ENCODE measurements at regions not wholly inside any gene's neighbourhood (a gene's known extent, or its start where the extent isn't known, plus 50 kb on each side); places are given as distances from the start of the nearest gene placed in this dataset.

GRCh38 chr13:103812558-103812957 lies 746.3 kb upstream of the SLC10A2 start:
- Mint-ChIP-seq H3K27me3 (ENCODE audit: low read depth) (no peaks in the 10 kb centered on the region), H3K4me3 (no peak overlapping the region), H3K27ac (no peak overlapping the region), H3K4me1 (no peaks in the 10 kb centered on the region), H3K36me3 (ENCODE audit: low read depth) (no peaks in the 10 kb centered on the region), H3K9me3 (no peaks in the 10 kb centered on the region)
- no peak for TF ChIP-seq CTCF (IDR thresholded peaks at IDR 0.05; ENCODE audit: unreplicated experiment in 3 of 3)

- H3K27ac Mint-ChIP-seq = no peak overlapping the region
- H3K27me3 Mint-ChIP-seq (ENCODE audit: low read depth) = no peaks in the 10 kb centered on the region
- no peaks in the 10 kb centered on the region for H3K4me1 Mint-ChIP-seq
- TF ChIP-seq CTCF (IDR thresholded peaks at IDR 0.05; ENCODE audit: unreplicated experiment in 3 of 3) = no peak
- H3K9me3 Mint-ChIP-seq = no peaks in the 10 kb centered on the region
- H3K36me3 Mint-ChIP-seq (ENCODE audit: low read depth) = no peaks in the 10 kb centered on the region
- H3K4me3 Mint-ChIP-seq = no peak overlapping the region
These were observed 743.8 kb upstream of the SLC10A2 start for GRCh38 chr13:103810026-103810425.

GRCh38 chr13:103805771-103806170 lies 739.6 kb upstream of the SLC10A2 start:
- no peaks in the 10 kb centered on the region for H3K27me3 Mint-ChIP-seq (ENCODE audit: low read depth)
- no peaks in the 10 kb centered on the region for H3K4me1 Mint-ChIP-seq
- no peak overlapping the region for H3K27ac Mint-ChIP-seq
- H3K4me3 Mint-ChIP-seq = no peak overlapping the region
- H3K9me3 Mint-ChIP-seq = no peaks in the 10 kb centered on the region
- TF ChIP-seq CTCF (IDR thresholded peaks at IDR 0.05; ENCODE audit: unreplicated experiment in 3 of 3) = no peak
- no peaks in the 10 kb centered on the region for H3K36me3 Mint-ChIP-seq (ENCODE audit: low read depth)

DNA sequence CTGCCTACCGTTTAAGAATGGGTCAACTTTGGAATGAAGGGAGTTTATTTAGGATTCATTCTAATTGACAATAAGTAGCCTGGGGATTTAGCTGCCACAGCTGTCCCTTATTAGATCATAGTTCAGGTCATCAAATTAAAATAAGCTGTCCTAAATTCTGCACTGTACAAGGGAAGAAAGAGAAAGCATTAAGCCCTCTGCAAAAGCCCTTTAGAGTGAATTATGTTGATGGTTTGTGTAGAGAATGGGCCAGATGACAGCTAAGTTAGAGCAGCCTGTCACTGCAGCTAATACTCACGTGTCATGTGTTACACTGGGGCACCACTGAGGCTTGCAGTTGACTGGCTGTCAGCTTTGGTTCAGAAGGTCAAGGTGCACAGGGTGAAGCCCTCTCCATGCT lies 737.1 kb upstream of the SLC10A2 start:
- H3K27me3 Mint-ChIP-seq (ENCODE audit: low read depth) = no peaks in the 10 kb centered on the region
- H3K4me3 Mint-ChIP-seq = no peak overlapping the region
- TF ChIP-seq CTCF (IDR thresholded peaks at IDR 0.05; ENCODE audit: unreplicated experiment in 3 of 3) = no peak
- no peaks in the 10 kb centered on the region for H3K36me3 Mint-ChIP-seq (ENCODE audit: low read depth)
- H3K4me1 Mint-ChIP-seq = no peaks in the 10 kb centered on the region
- H3K9me3 Mint-ChIP-seq = no peaks in the 10 kb centered on the region
- no peak overlapping the region for H3K27ac Mint-ChIP-seq

DNA sequence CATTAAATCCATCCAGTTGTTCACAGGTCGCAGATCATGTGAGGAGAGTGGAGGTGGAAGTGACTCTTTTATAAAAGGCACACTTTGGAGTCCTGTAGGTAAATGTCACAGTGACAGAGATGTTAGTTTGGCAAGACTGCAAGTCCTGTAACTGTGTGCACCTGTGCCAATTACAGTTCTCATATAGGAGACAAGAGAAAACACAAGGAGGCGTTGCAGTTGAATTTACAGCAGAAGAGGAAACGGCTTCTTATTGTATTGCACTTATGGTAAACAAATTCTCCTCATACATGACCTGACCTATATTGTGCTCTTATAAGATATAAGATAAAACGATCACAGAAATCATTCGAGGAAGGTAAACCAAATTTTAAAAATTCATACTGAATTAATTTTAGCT lies 732.8 kb upstream of the SLC10A2 start:
- TF ChIP-seq CTCF (IDR thresholded peaks at IDR 0.05; ENCODE audit: unreplicated experiment in 3 of 3) = no peak
- no peak overlapping the region for H3K4me3 Mint-ChIP-seq

GRCh38 chr13:103795892-103796478 lies 729.8 kb upstream of the SLC10A2 start:
- H3K27ac Mint-ChIP-seq = no peak overlapping the region
- H3K4me1 Mint-ChIP-seq = no peaks in the 10 kb centered on the region
- no peaks in the 10 kb centered on the region for H3K9me3 Mint-ChIP-seq
- H3K4me3 Mint-ChIP-seq = no peak overlapping the region
- H3K27me3 Mint-ChIP-seq (ENCODE audit: low read depth) = no peaks in the 10 kb centered on the region
- no peaks in the 10 kb centered on the region for H3K36me3 Mint-ChIP-seq (ENCODE audit: low read depth)
- TF ChIP-seq CTCF (IDR thresholded peaks at IDR 0.05; ENCODE audit: unreplicated experiment in 3 of 3) = no peak

More for the DNA sequence above, 732.8 kb upstream of the SLC10A2 start:
- Mint-ChIP-seq H3K36me3 (ENCODE audit: low read depth) (no peaks in the 10 kb centered on the region), H3K9me3 (no peaks in the 10 kb centered on the region), H3K27ac (no peak overlapping the region), H3K4me1 (no peaks in the 10 kb centered on the region), H3K27me3 (ENCODE audit: low read depth) (no peaks in the 10 kb centered on the region)
